H9 (cell line): ENCODE measurements at regions not wholly inside any gene's neighbourhood (a gene's known extent, or its start where the extent isn't known, plus 50 kb on each side); places are given as distances from the start of the nearest gene placed in this dataset.

Experiments used
- DNase-seq: peaks from one replicate; pipeline ENCODE4 v3.0.0-alpha.2; 2017
- H2AFZ ChIP-seq: one replicate; pipeline ENCODE4 v1.6.1; 2013; ENCODE audit warnings: mild to moderate bottlenecking, low read length, control low read depth, moderate library complexity
- H2AK5ac ChIP-seq: 2 replicates; pipeline ENCODE4 v1.6.1; 2013; ENCODE audit warnings: low read length, control low read depth, mixed read lengths; ENCODE audit not compliant: insufficient read length
- H2BK120ac ChIP-seq: one replicate; pipeline ENCODE4 v1.6.1; 2013; ENCODE audit warnings: low read depth, mild to moderate bottlenecking, low read length, control low read depth, inconsistent platforms; ENCODE audit not compliant: poor library complexity, severe bottlenecking
- H2BK12ac ChIP-seq: 2 replicates; pipeline ENCODE4 v1.6.1; 2013; ENCODE audit warnings: low read length, control low read depth, mixed read lengths, low read depth; ENCODE audit not compliant: insufficient read length
- H2BK15ac ChIP-seq: 2 replicates; pipeline ENCODE4 v1.6.1; 2013; ENCODE audit warnings: low read depth, low read length, control low read depth
- H2BK20ac ChIP-seq: one replicate; pipeline ENCODE4 v1.6.1; 2013; ENCODE audit warnings: low read depth, mild to moderate bottlenecking, low read length, control low read depth, inconsistent platforms; ENCODE audit not compliant: poor library complexity, severe bottlenecking
- H2BK5ac ChIP-seq: 2 replicates; pipeline ENCODE4 v1.6.1; 2013; ENCODE audit warnings: low read length, control low read depth, mixed read lengths; ENCODE audit not compliant: insufficient read length
- H3K14ac ChIP-seq: 2 replicates; pipeline ENCODE4 v1.6.1; 2013; ENCODE audit warnings: low read length, control low read depth; ENCODE audit not compliant: insufficient read depth
- H3K18ac ChIP-seq: 2 replicates; pipeline ENCODE4 v1.6.1; 2013; ENCODE audit warnings: low read depth, mild to moderate bottlenecking, mixed read lengths, low read length, control low read depth; ENCODE audit not compliant: insufficient read length
- H3K23ac ChIP-seq: 2 replicates; pipeline ENCODE4 v1.6.1; 2013; ENCODE audit warnings: low read length, control low read depth, mixed read lengths, low read depth; ENCODE audit not compliant: insufficient read length
- H3K23me2 ChIP-seq: 2 replicates; pipeline ENCODE4 v1.6.1; 2013; ENCODE audit warnings: low read depth, mild to moderate bottlenecking, mixed read lengths, low read length, control low read depth; ENCODE audit not compliant: insufficient read length, poor library complexity, severe bottlenecking
- H3K27ac ChIP-seq: 2 replicates; pipeline ENCODE4 v1.5.1; 2013; ENCODE audit warnings: low read length, control low read depth, mixed read lengths, low read depth; ENCODE audit not compliant: insufficient read length
- H3K27me3 ChIP-seq: 2 replicates; pipeline ENCODE4 v1.6.1; 2013; ENCODE audit warnings: low read length, control low read depth, inconsistent platforms; ENCODE audit not compliant: insufficient read depth
- H3K4ac ChIP-seq: 2 replicates; pipeline ENCODE4 v1.6.1; 2013; ENCODE audit warnings: low read depth, mild to moderate bottlenecking, control low read depth, inconsistent platforms, low read length, moderate library complexity
- H3K4me1 ChIP-seq: 2 replicates; pipeline ENCODE4 v1.6.1; 2013; ENCODE audit warnings: low read length, control low read depth, inconsistent platforms; ENCODE audit not compliant: insufficient read depth
- H3K4me2 ChIP-seq: 2 replicates; pipeline ENCODE4 v1.6.1; 2013; ENCODE audit warnings: low read length, control low read depth, mixed read lengths; ENCODE audit not compliant: insufficient read length, insufficient read depth
- H3K56ac ChIP-seq: 2 replicates; pipeline ENCODE4 v1.6.1; 2013; ENCODE audit warnings: low read depth, mild to moderate bottlenecking, mixed read lengths, low read length, control low read depth; ENCODE audit not compliant: insufficient read length
- H3K79me1 ChIP-seq: 2 replicates; pipeline ENCODE4 v1.6.1; 2013; ENCODE audit warnings: low read depth, mild to moderate bottlenecking, moderate library complexity, low read length, control low read depth, inconsistent platforms; ENCODE audit not compliant: insufficient read depth, poor library complexity, severe bottlenecking
- H3K79me2 ChIP-seq: 2 replicates; pipeline ENCODE4 v1.6.1; 2013; ENCODE audit warnings: low read length, control low read depth, inconsistent platforms; ENCODE audit not compliant: insufficient read depth
- H3K9ac ChIP-seq: 2 replicates; pipeline ENCODE4 v1.6.1; 2013; ENCODE audit warnings: low read length, control low read depth, mixed read lengths; ENCODE audit not compliant: insufficient read length; ENCODE audit errors: extremely low read depth
- H3K9me3 ChIP-seq: one replicate; pipeline ENCODE4 v1.6.1; 2013; ENCODE audit warnings: low read depth, low read length, inconsistent platforms; ENCODE audit not compliant: control insufficient read depth
- H3T11ph ChIP-seq: one replicate; pipeline ENCODE4 v1.6.1; 2013; ENCODE audit warnings: mild to moderate bottlenecking, low read length, control low read depth, inconsistent platforms
- H4K20me1 ChIP-seq: one replicate; pipeline ENCODE4 v1.6.1; 2013; ENCODE audit not compliant: control insufficient read depth, insufficient read length, insufficient read depth
- H4K5ac ChIP-seq: 2 replicates; pipeline ENCODE4 v1.6.1; 2013; ENCODE audit warnings: low read depth, mild to moderate bottlenecking, mixed read lengths, low read length, control low read depth; ENCODE audit not compliant: insufficient read length
- H4K8ac ChIP-seq: replicated peaks from 2 replicates; pipeline ENCODE4 v1.6.1; 2013; ENCODE audit warnings: low read length, control low read depth, mixed read lengths, low read depth; ENCODE audit not compliant: insufficient read length
- H4K91ac ChIP-seq: 2 replicates; pipeline ENCODE4 v1.6.1; 2013; ENCODE audit warnings: low read depth, mild to moderate bottlenecking, moderate library complexity, mixed read lengths, low read length, control low read depth; ENCODE audit not compliant: insufficient read length
- H3K27ac Mint-ChIP-seq, 3 experiments: 2 replicates in 2 of 3; 3 replicates in 1 of 3; pipeline ENCODE4 v1.8.0; 2020 to 2021; ENCODE audit warnings: mixed read lengths in 3 of 3, mild to moderate bottlenecking in 1 of 3, moderate library complexity in 1 of 3
- H3K27me3 Mint-ChIP-seq: 2 replicates; pipeline ENCODE4 v1.8.0; 2021; ENCODE audit warnings: low read depth, mild to moderate bottlenecking, moderate library complexity, mixed read lengths
- H3K36me3 Mint-ChIP-seq, 3 experiments: 2 replicates in 2 of 3; 3 replicates in 1 of 3; pipeline ENCODE4 v1.8.0; 2020 to 2021; ENCODE audit warnings: low read depth in 3 of 3, mixed read lengths in 3 of 3; ENCODE audit not compliant: insufficient read depth in 1 of 3
- H3K4me1 Mint-ChIP-seq, 2 experiments: 2 replicates each; pipeline ENCODE4 v1.8.0; 2020; ENCODE audit warnings: mixed read lengths in 2 of 2
- H3K4me3 Mint-ChIP-seq, 2 experiments: 2 replicates in 1 of 2; 3 replicates in 1 of 2; pipeline ENCODE4 v1.8.0; 2020 to 2021; ENCODE audit warnings: mild to moderate bottlenecking in 2 of 2, mixed read lengths in 2 of 2, moderate library complexity in 1 of 2
- H3K9me3 Mint-ChIP-seq, 2 experiments: 2 replicates in 1 of 2; 3 replicates in 1 of 2; pipeline ENCODE4 v1.8.0; 2020; ENCODE audit warnings: mild to moderate bottlenecking in 2 of 2, mixed read lengths in 2 of 2, moderate library complexity in 1 of 2
- WGBS: extraction: QIAGEN DNeasy Blood & Tissue Kit; methylation state at CpG from one replicate; pipeline ENCODE4 v1.1.7; 2013; ENCODE audit warnings: missing lambda C conversion rate, low lambda C conversion rate, mixed read lengths; ENCODE audit not compliant: insufficient read length; ENCODE audit errors: extremely low coverage; 5-methylcytosine and 5-hydroxymethylcytosine counted together
- TF ChIP-seq, protein P1 (sequence below): fragments of 200-600 bp; sonication (generic); conservative IDR thresholded peaks from 3 replicates; pipeline ENCODE4 v1.8.0; 2021; ENCODE audit warnings: antibody characterized with exemption, mild to moderate bottlenecking

DNA sequence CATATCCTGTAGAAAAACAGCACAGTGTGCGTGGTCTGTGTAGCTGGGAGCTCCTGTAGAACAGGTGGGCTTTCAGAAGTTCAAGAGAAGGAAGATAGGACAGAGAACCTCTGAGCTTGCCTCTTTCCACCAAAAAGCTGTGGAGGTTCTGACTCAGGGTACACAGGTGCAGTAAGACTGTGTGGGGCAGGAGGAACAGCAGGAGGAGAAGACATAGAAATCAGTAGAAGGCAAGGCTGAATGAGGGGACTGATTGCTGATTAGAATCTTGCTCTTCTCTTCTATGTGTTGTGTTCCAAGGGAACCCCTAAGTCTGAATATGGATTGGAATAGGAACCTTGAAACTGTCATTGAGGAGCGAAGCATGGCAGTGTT lies 122.7 kb downstream of the AKAP11 start:
- Histone ChIP-seq H2BK20ac (no peak overlapping the region), H4K8ac (no peak overlapping the region), H3K9me3 (no peaks in the 10 kb centered on the region), H3K18ac (no peak overlapping the region), H3K23me2 (no peaks in the 10 kb centered on the region), H3K4me2 (no peak overlapping the region), H3K56ac (no peak overlapping the region), H3K4ac (no peak overlapping the region), H3K14ac (no peak overlapping the region), H3K27ac (no peak overlapping the region), H3K79me2 (no peaks in the 10 kb centered on the region), H2AK5ac (no peak overlapping the region), H4K20me1 (no peaks in the 10 kb centered on the region), H2BK5ac (no peak overlapping the region), H3K27me3 (no peaks in the 10 kb centered on the region), H2BK120ac (no peak overlapping the region), H3K9ac (no peak overlapping the region), H4K5ac (no peak overlapping the region), H2BK15ac (no peak overlapping the region), H2BK12ac (no peak overlapping the region), H2AFZ (no peak overlapping the region), H3K23ac (no peak overlapping the region), H3K4me1 (no peaks in the 10 kb centered on the region), H4K91ac (no peak overlapping the region), H3K79me1 (no peaks in the 10 kb centered on the region), H3T11ph (no peak overlapping the region)
- Mint-ChIP-seq H3K4me3 (no peak overlapping the region), H3K4me1 (peaks cover 11 to 12% of the 10 kb centered on the region in 2 experiments), H3K9me3 (no peaks in the 10 kb centered on the region; a peak in 1 of 5 replicates), H3K27me3 (no peaks in the 10 kb centered on the region), H3K27ac (no peak overlapping the region), H3K36me3 (peaks cover 0 to 1% (median 0%) of the 10 kb centered on the region in 3 experiments; a peak in 2 of 7 replicates)
- no CpG with 5 or more reads among the region's 2 CpGs for WGBS
- DNase-seq = no peak
- TF ChIP-seq, protein P1, sequence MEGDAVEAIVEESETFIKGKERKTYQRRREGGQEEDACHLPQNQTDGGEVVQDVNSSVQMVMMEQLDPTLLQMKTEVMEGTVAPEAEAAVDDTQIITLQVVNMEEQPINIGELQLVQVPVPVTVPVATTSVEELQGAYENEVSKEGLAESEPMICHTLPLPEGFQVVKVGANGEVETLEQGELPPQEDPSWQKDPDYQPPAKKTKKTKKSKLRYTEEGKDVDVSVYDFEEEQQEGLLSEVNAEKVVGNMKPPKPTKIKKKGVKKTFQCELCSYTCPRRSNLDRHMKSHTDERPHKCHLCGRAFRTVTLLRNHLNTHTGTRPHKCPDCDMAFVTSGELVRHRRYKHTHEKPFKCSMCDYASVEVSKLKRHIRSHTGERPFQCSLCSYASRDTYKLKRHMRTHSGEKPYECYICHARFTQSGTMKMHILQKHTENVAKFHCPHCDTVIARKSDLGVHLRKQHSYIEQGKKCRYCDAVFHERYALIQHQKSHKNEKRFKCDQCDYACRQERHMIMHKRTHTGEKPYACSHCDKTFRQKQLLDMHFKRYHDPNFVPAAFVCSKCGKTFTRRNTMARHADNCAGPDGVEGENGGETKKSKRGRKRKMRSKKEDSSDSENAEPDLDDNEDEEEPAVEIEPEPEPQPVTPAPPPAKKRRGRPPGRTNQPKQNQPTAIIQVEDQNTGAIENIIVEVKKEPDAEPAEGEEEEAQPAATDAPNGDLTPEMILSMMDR = no peak
